ENCODE measurements at regions not wholly inside any gene's neighbourhood (a gene's known extent, or its start where the extent isn't known, plus 50 kb on each side); places are given as distances from the start of the nearest gene placed in this dataset.

GRCh38 chr7:88429382-88429781 is 122.7 kb upstream of the STEAP4 start:
- peak; percentile 81 for DNase-seq (ENCODE audit: low spot score)

DNA sequence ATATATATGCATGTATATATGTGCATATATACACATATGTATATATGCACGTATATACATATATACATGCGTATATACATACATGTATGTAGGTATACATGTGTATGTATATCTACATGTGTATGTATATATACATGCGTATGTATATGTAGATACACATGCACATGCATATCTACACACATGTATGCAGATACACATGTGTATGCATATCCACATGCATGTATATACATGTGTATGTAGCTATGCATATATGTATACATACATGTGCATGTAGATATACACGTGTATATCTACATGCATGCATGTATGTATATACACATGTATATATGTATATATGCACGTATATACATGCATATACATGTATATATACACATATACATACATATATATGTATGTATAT is 95.8 kb upstream of the STEAP4 start:
- DNase-seq (ENCODE audit: low spot score): no peak

GRCh38 chr7:88401009-88401623 is 94.4 kb upstream of the STEAP4 start:
- DNase-seq (ENCODE audit: low spot score): peak; percentile 40

GRCh38 chr7:88399696-88400240 is 93.1 kb upstream of the STEAP4 start:
- DNase-seq (ENCODE audit: low spot score): no peak

DNA sequence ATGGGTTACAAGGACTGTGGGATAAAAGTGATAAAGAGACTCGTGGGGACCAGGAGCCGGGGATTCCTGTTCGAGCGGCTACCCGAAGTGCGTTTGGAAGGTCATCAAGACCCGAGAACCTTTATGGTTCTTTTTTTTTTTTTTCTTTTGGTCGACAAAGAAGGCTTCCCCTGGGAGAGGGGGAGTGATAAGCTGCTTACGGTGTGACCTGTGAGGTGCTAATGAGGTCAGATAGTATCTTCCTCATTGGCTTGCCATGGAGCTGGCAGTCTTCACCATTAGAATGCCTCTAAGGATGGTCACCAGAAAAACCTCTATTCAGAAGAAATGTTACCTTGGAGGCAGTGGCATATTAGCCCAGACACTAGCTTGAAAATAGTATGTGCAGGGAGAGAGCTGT is 92.3 kb upstream of the STEAP4 start:
- DNase-seq (ENCODE audit: low spot score): no peak

- no peak for DNase-seq (ENCODE audit: low spot score)
These were observed 91.8 kb upstream of the STEAP4 start for GRCh38 chr7:88398459-88398858.

- DNase-seq (ENCODE audit: low spot score): no peak
These were observed 90.2 kb upstream of the STEAP4 start for GRCh38 chr7:88396948-88397322.

DNA sequence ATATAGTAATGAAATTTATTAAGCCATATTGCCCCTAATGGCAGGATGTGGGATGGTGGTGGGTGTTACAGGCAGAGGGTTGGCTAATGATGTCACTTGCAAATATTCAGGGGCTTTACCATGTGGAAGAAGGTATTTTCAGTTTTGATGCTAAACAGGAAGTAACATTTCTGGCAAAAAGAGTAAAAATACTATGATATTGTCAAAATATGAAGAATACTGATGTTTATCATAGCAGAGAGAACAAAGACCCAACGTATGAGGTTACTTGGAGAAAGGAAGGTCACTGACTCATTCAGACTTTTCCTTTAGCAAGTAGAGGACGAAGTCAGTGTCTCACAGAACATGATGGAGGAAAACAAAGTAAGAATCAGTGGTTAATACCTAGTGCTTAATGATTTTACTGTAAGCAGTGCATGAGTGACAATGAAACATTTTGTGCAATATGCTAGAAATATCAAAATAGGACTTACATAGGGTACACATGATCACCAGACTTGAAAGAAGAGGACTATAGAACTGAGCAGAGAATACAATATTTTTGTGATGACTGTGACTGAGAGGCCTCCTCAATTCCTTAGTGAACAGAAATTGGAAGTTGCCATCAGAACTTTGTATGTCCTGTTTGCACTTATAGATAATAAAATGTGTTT is 89.7 kb upstream of the STEAP4 start:
- DNase-seq (ENCODE audit: low spot score): no peak

DNA sequence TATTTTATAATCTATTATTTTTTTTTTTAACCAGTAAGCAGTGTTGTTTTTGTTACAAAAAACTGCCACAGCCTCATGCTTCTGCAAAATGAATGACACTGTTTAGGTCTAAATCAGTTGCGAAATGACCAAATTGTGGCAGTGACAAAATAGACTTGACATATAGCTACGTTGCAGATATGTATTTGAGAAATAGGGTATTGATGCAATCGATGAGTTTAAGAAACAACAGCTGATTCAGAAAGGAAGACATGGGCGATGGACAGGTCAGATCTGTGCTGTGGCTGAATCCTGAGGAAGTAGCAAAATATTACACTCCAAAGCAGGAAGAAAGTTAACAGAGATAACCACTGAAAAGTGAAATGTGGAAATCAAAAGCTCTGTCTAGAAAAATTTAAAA is 89.0 kb upstream of the STEAP4 start:
- DNase-seq (ENCODE audit: low spot score): no peak

GRCh38 chr7:88391247-88391646 is 84.6 kb upstream of the STEAP4 start:
- DNase-seq (ENCODE audit: low spot score): no peak

GRCh38 chr7:88387368-88387767 is 80.7 kb upstream of the STEAP4 start:
- DNase-seq (ENCODE audit: low spot score): no peak

DNA sequence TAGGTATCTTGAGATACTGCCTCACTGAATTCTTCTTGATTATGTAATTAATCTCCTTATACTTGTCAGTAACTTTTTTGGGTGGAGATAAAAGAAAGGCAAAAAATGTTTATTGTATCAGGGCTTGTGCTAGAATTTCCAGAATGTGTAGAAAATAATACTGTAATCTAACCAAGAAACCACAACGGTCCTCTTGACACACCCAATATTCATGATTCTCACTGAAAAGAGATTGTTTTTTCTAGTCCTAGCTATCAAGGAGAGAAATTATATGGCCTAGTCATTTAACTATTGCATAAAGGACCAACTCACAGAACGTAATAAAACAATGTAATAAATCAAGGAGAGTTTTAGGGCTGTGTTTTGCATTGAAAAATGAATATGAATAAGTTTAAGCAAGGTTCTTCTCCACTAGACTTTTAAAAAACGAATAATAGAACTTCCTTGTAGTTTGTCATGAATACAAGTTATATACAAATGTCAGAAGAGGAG is 80.0 kb upstream of the STEAP4 start:
- DNase-seq (ENCODE audit: low spot score): no peak

GRCh38 chr7:88377434-88377833 is 70.7 kb upstream of the STEAP4 start:
- peak; percentile 35 for DNase-seq (ENCODE audit: low spot score)

DNA sequence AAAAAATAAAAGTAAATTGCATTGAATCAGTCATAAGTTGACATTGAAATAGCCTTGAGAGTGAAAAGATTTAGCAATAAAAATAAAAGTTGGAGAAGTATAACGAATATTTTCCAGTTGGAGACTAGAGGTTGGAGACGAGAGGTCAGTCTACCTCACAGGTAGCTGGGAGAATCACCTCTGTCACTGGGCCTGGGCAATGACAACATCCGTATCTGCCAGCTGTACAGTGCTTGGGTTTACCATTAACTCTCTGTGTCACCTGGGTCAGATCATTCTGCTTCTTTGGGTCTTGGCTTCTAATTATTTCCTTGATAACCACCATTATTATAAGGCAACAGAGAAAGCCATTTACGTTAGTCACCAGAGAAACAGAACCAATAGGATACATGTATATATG is 62.0 kb upstream of the STEAP4 start:
- DNase-seq (ENCODE audit: low spot score): no peak

DNA sequence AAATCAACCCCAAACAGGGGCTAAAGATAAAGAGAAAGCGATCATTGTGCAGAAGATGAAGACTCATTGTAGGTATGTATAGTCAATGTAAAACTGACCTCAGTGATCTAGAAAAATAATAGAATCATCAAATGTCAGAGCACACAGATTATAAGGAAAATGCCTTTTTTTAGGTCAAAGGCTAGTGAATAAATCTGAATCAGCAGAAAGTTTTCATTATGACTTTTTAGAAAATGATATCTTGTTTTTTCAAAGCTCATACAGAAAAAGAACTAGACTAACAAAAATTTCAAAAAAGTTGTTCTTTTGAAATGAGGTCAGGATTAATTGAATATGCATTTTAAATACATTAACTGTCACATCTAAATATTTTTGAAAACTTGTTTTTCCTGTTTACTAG is 60.2 kb upstream of the STEAP4 start:
- DNase-seq (ENCODE audit: low spot score): no peak

DNA sequence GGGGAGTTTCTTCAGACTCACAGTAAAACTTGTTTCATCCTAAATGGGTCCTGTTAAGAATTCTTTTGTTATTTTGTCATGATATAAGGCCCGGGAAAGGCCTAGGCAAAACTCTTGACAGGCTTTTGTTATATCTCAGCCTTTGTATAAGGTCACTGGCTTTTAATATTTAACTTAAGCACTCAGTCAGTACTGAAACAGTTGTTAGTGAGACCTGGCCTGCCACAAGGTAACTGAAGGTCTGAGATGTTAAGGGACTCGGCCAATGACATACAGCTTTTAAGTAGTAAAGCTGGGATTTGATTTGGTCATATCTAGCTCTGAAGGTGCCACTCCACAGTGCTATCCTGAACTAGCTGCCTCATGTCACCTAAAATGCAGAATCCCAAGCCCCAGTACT is 57.2 kb upstream of the STEAP4 start:
- no peak for DNase-seq (ENCODE audit: low spot score)

DNA sequence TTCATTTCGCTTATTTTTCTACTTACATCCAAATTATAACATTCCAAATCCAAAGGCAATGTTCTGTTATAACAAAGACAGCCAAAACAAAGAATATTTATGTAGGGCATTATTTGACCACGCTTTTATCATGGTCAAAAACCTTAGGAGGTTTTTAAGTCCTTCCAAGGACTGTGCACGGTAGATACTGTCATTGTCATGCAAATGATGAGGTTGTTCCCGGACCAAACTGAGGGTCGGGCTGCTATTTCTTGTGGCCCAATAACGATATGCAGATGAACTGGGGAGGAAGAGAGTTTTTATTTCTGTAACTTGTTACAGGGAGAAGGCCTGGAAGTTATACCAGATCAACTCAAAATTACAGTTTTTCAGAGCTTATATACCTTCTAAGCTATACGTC is 56.6 kb upstream of the STEAP4 start:
- DNase-seq (ENCODE audit: low spot score): no peak

DNA sequence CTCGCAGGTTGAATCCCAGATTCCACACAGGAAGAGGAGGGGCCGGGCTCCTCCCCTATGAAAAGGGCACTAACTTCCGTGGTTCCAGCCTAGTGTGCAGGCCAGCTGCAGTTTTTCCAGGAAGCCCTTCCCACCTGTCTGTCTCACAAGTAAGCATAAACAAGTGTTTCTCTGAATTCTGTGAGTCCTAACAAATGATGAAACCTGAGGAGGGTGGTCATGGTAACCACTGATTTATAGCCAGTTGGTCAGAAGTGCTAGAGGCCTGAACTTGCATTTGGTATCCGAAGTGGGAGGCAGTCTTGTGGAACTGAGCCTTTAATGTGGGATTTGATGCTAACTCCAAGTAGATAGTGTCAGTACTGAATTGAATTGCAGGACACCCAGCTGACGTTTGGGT is 54.7 kb upstream of the STEAP4 start:
- no peak for DNase-seq (ENCODE audit: low spot score)

- no peak for DNase-seq (ENCODE audit: low spot score)
These were observed 52.2 kb upstream of the STEAP4 start for GRCh38 chr7:88358881-88359280.

- no peak for DNase-seq (ENCODE audit: low spot score)
These were observed 51.8 kb upstream of the STEAP4 start for GRCh38 chr7:88358526-88358838.

DNA sequence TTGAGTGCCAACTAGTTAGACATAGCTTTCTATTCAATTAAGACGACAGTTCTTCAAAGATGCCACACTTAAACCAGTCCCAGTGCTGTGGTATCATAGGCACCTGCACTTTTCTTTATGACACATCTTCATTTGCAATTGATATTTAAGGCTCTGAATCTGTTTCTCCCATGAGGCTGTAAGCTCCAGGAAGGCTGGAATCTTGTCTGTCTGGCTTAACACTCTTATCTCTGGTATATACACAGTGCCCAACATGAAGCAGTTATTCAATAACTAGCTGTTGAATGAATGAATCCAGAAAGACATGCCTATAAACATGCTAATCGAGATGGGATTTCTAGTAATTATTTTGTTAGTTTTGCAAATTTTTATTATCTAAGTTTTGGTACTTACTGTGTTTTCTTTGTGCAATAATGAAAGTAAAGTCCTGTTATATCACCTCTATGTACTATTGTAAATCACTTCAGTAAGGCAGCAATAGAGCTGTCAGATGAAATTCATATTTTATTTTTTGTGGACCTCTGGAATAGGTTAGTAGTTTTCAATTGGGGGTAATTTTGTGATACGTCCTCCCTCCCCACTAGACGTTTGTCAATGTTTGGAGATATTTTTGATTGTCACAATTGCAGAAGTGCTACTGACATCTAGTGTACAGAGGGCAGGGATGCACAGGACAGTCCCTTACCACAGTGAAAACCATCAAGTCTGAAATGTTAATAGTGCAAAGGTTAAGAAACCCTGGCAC is 51.3 kb upstream of the STEAP4 start:
- DNase-seq (ENCODE audit: low spot score): peak; percentile 42

GRCh38 chr7:88357294-88357693 is 50.6 kb upstream of the STEAP4 start:
- DNase-seq (ENCODE audit: low spot score): peak; percentile 28

Measured in RKO (cell line).